ENCODE measurements at regions not wholly inside any gene's neighbourhood (a gene's known extent, or its start where the extent isn't known, plus 50 kb on each side); places are given as distances from the start of the nearest gene placed in this dataset.

GRCh38 chr7:152520861-152521302 is 85.1 kb upstream of the KMT2C start:
- H3K27me3 ChIP-seq (ENCODE audit: insufficient read depth): no peaks in the 10 kb centered on the region
- H3K36me3 ChIP-seq (ENCODE audit: insufficient read depth): no peaks in the 10 kb centered on the region
- H3F3A ChIP-seq (replicated peaks; ENCODE audit: low read depth): no peaks in the 10 kb centered on the region
- H2AFZ ChIP-seq: no peak overlapping the region
- H3K27ac Mint-ChIP-seq: no peak overlapping the region
- H3K4me3 Mint-ChIP-seq: no peak overlapping the region
- TF ChIP-seq ETS1 (IDR thresholded peaks at IDR 0.05) (no peak), ZNF331 (CRISPR knock-in tag; IDR thresholded peaks at IDR 0.05; ENCODE audit: low read depth) (no peak), ZNF114 (CRISPR knock-in tag; IDR thresholded peaks at IDR 0.05) (no peak), STAT1 (IDR thresholded peaks at IDR 0.05; ENCODE audit: unreplicated experiment) (no peak), CREB1 (CRISPR knock-in tag; IDR thresholded peaks at IDR 0.05; ENCODE audit: low read depth) (no peak), EZH2 (IDR thresholded peaks at IDR 0.05; ENCODE audit: low read depth, unreplicated experiment) (no peak), POLR2AphosphoS5 (IDR thresholded peaks at IDR 0.05; ENCODE audit: low read depth) (no peak), EZH2phosphoT487 (IDR thresholded peaks at IDR 0.05; ENCODE audit: unreplicated experiment) (no peak), JUNB (IDR thresholded peaks at IDR 0.05; ENCODE audit: unreplicated experiment) (no peak), NANOG (IDR thresholded peaks at IDR 0.05; ENCODE audit: borderline replicate concordance) (no peak), REST (IDR thresholded peaks at IDR 0.05; ENCODE audit: unreplicated experiment) (no peak), ZNF462 (CRISPR knock-in tag; IDR thresholded peaks at IDR 0.05) (no peak)
- TF ChIP-seq, protein P1, sequence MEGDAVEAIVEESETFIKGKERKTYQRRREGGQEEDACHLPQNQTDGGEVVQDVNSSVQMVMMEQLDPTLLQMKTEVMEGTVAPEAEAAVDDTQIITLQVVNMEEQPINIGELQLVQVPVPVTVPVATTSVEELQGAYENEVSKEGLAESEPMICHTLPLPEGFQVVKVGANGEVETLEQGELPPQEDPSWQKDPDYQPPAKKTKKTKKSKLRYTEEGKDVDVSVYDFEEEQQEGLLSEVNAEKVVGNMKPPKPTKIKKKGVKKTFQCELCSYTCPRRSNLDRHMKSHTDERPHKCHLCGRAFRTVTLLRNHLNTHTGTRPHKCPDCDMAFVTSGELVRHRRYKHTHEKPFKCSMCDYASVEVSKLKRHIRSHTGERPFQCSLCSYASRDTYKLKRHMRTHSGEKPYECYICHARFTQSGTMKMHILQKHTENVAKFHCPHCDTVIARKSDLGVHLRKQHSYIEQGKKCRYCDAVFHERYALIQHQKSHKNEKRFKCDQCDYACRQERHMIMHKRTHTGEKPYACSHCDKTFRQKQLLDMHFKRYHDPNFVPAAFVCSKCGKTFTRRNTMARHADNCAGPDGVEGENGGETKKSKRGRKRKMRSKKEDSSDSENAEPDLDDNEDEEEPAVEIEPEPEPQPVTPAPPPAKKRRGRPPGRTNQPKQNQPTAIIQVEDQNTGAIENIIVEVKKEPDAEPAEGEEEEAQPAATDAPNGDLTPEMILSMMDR (conservative IDR thresholded peaks at IDR 0.05; ENCODE audit: low read depth in 2 of 2): no peak
- peaks cover 10% of the 10 kb centered on the region; the same call in 2 of the 3 replicates for H3K9me3 Mint-ChIP-seq
- no peaks in the 10 kb centered on the region; the same call in 1 of the 2 replicates for H3K9me2 ChIP-seq (ENCODE audit: insufficient read depth)
- peaks cover 16% of the 10 kb centered on the region for H3K4me1 ChIP-seq (ENCODE audit: insufficient read depth)
- peaks cover 3% of the 10 kb centered on the region; the same call in 2 of the 3 replicates for H3K36me3 Mint-ChIP-seq (ENCODE audit: low read depth)
- H3K79me2 ChIP-seq (replicated peaks; ENCODE audit: insufficient read depth): no peaks in the 10 kb centered on the region
- peaks cover 20% of the 10 kb centered on the region for H3K4me1 Mint-ChIP-seq
- H3K4me3 ChIP-seq: no peak overlapping the region
- no peak overlapping the region for H3K27ac ChIP-seq (ENCODE audit: low read depth)
- H3K4me2 ChIP-seq: no peak overlapping the region
- no peaks in the 10 kb centered on the region for H4K20me1 ChIP-seq (replicated peaks; ENCODE audit: insufficient read depth)
- H3K27me3 Mint-ChIP-seq (ENCODE audit: insufficient read depth, low read depth, poor library complexity): peaks cover 9% of the 10 kb centered on the region
- no peak for DNase-seq (ENCODE audit: low spot score)
- ATAC-seq: no peak
